Keratinocyte (primary cell): ENCODE measurements at regions not wholly inside any gene's neighbourhood (a gene's known extent, or its start where the extent isn't known, plus 50 kb on each side); places are given as distances from the start of the nearest gene placed in this dataset.

ENCODE experiments used
- DNase-seq: peaks from one replicate; pipeline ENCODE4 v3.0.0-alpha.2; 2011; ENCODE audit warnings: low read depth, missing footprints, low spot score
- FAIRE-seq: peaks from 2 replicates; lab custom pipeline; 2011; peaks lifted over from hg19 to GRCh38; lab: Jason Lieb, UNC
- H2AFZ ChIP-seq: 2 replicates; pipeline ENCODE4 v1.6.0; 2012; ENCODE audit warnings: low read length, control low read depth, inconsistent platforms; ENCODE audit not compliant: control insufficient read depth
- H3K27ac ChIP-seq: 2 replicates; pipeline ENCODE4 v1.5.1; 2011; ENCODE audit warnings: low read length; ENCODE audit not compliant: control insufficient read depth, insufficient read depth
- H3K27me3 ChIP-seq: 3 replicates; pipeline ENCODE4 v1.6.0; 2011; ENCODE audit warnings: low read length; ENCODE audit not compliant: control insufficient read depth, insufficient read depth; ENCODE audit errors: extremely low read depth
- H3K36me3 ChIP-seq, 2 experiments: 2 replicates in 1 of 2; 3 replicates in 1 of 2; pipeline ENCODE4 v1.5.1; 2011; ENCODE audit warnings: low read length in 2 of 2, mild to moderate bottlenecking in 1 of 2; ENCODE audit not compliant: control insufficient read depth in 2 of 2, insufficient read depth in 2 of 2; ENCODE audit errors: extremely low read depth in 1 of 2
- H3K4me1 ChIP-seq: 3 replicates; pipeline ENCODE4 v1.5.1; 2011; ENCODE audit warnings: low read length; ENCODE audit not compliant: control insufficient read depth, insufficient read depth; ENCODE audit errors: extremely low read depth
- H3K4me2 ChIP-seq: 3 replicates; pipeline ENCODE4 v1.6.0; 2011; ENCODE audit warnings: low read depth, low read length; ENCODE audit not compliant: control insufficient read depth, insufficient read depth; ENCODE audit errors: extremely low read depth
- H3K4me3 ChIP-seq, 3 experiments: fragments of 200-600 bp in 1 of 3; sonication (generic) in 1 of 3; 2 replicates in 2 of 3; 3 replicates in 1 of 3; pipeline ENCODE4 v1.5.1; 2011 to 2016; ENCODE audit warnings: low read length in 3 of 3, mild to moderate bottlenecking in 3 of 3, control low read depth in 2 of 3, inconsistent platforms in 1 of 3, low read depth in 1 of 3, mixed read lengths in 1 of 3, mixed run types in 1 of 3, moderate library complexity in 1 of 3; ENCODE audit not compliant: control insufficient read depth in 2 of 3, insufficient read depth in 2 of 3; ENCODE audit errors: extremely low read depth in 1 of 3
- H3K79me2 ChIP-seq: 2 replicates; pipeline ENCODE4 v1.6.0; 2012; ENCODE audit warnings: low read length; ENCODE audit not compliant: control insufficient read depth, insufficient read depth
- H3K9ac ChIP-seq: 3 replicates; pipeline ENCODE4 v1.6.0; 2011; ENCODE audit warnings: low read length; ENCODE audit not compliant: control insufficient read depth, insufficient read depth; ENCODE audit errors: extremely low read depth
- H3K9me1 ChIP-seq: 3 replicates; pipeline ENCODE4 v1.6.0; 2011; ENCODE audit warnings: low read length; ENCODE audit not compliant: control insufficient read depth, insufficient read depth; ENCODE audit errors: extremely low read depth
- H3K9me3 ChIP-seq: 2 replicates; pipeline ENCODE4 v1.5.1; 2012; ENCODE audit warnings: low read depth, low read length; ENCODE audit not compliant: control insufficient read depth
- H4K20me1 ChIP-seq: 3 replicates; pipeline ENCODE4 v1.6.0; 2011; ENCODE audit warnings: low read length; ENCODE audit not compliant: control insufficient read depth, insufficient read depth; ENCODE audit errors: extremely low read depth
- EZH2 ChIP-seq: IDR thresholded peaks from one replicate; pipeline ENCODE4 v1.6.1; 2012; ENCODE audit warnings: inconsistent platforms, mild to moderate bottlenecking, low read length, moderate library complexity
- dilution Hi-C: fragments of 300-500 bp; cut with MboI; formaldehyde crosslinking; loops from one replicate; pipeline ENCODE4 v1.7.0; 2020; ENCODE audit warnings: low sequenced_read_pairs; ENCODE audit not compliant: extremely low pct_ligation_motif_present
- TF ChIP-seq, protein P1 (sequence below), 3 experiments: IDR thresholded peaks in 1 of 3; conservative IDR thresholded peaks in 1 of 3; optimal IDR thresholded peaks in 1 of 3; 2 replicates in 2 of 3; 3 replicates in 1 of 3; pipeline versions ENCODE3 to v1.5.1; 2011; ENCODE audit warnings: low read length in 3 of 3, mild to moderate bottlenecking in 3 of 3, moderate library complexity in 2 of 3, control low read depth in 1 of 3, inconsistent platforms in 1 of 3; ENCODE audit not compliant: insufficient read depth in 2 of 3; ENCODE audit errors: extremely low read depth in 1 of 3

DNA sequence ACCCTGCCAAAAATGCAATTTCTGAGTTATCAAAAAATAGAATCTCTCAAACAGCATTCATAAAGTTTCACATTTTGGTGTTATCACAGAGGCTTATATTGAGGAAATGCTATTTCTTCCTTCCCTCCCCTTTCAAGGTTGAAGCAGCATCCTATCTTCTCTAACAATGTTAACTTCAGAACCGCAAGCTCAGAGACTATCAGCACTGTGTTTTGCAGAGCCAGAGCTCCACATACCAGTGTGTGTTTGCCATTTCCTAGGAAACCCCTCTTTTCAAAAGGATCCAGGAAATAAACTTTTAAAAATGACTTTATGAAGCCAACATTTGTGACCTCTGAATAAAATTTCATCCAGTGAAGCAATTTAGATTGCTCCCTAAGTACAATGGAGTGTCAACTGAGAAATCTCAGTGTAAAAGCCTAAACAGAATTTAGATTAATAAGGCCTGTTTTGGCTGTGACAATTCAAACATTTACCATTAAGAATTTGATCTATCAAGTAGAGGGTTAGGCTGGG lies 332.6 kb downstream of the NOVA1 start:
- dilution Hi-C loops, result no loop called here
- no peaks in the 10 kb centered on the region for H3K79me2 ChIP-seq
- no peak overlapping the region for H2AFZ ChIP-seq
- H3K4me1 ChIP-seq, result no peaks in the 10 kb centered on the region
- no peaks in the 10 kb centered on the region for H4K20me1 ChIP-seq
- no peaks in the 10 kb centered on the region for H3K36me3 ChIP-seq
- no peak for FAIRE-seq
- TF ChIP-seq EZH2, result no peak
- TF ChIP-seq, protein P1, sequence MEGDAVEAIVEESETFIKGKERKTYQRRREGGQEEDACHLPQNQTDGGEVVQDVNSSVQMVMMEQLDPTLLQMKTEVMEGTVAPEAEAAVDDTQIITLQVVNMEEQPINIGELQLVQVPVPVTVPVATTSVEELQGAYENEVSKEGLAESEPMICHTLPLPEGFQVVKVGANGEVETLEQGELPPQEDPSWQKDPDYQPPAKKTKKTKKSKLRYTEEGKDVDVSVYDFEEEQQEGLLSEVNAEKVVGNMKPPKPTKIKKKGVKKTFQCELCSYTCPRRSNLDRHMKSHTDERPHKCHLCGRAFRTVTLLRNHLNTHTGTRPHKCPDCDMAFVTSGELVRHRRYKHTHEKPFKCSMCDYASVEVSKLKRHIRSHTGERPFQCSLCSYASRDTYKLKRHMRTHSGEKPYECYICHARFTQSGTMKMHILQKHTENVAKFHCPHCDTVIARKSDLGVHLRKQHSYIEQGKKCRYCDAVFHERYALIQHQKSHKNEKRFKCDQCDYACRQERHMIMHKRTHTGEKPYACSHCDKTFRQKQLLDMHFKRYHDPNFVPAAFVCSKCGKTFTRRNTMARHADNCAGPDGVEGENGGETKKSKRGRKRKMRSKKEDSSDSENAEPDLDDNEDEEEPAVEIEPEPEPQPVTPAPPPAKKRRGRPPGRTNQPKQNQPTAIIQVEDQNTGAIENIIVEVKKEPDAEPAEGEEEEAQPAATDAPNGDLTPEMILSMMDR (optimal IDR thresholded peaks at IDR 0.05 in 1 of 3, IDR thresholded peaks at IDR 0.05 in 1 of 3, conservative IDR thresholded peaks at IDR 0.05 in 1 of 3; ENCODE audit: extremely low read depth in 1 of 3, insufficient read depth in 2 of 3, low read length in 3 of 3), result no peak
- no peaks in the 10 kb centered on the region for H3K27me3 ChIP-seq
- no peak for DNase-seq
- H3K9ac ChIP-seq, result no peak overlapping the region
- H3K27ac ChIP-seq, result no peak overlapping the region
- H3K9me1 ChIP-seq, result no peaks in the 10 kb centered on the region
- no peak overlapping the region for H3K4me3 ChIP-seq
- no peak overlapping the region for H3K4me2 ChIP-seq
- H3K9me3 ChIP-seq, result no peaks in the 10 kb centered on the region

DNA sequence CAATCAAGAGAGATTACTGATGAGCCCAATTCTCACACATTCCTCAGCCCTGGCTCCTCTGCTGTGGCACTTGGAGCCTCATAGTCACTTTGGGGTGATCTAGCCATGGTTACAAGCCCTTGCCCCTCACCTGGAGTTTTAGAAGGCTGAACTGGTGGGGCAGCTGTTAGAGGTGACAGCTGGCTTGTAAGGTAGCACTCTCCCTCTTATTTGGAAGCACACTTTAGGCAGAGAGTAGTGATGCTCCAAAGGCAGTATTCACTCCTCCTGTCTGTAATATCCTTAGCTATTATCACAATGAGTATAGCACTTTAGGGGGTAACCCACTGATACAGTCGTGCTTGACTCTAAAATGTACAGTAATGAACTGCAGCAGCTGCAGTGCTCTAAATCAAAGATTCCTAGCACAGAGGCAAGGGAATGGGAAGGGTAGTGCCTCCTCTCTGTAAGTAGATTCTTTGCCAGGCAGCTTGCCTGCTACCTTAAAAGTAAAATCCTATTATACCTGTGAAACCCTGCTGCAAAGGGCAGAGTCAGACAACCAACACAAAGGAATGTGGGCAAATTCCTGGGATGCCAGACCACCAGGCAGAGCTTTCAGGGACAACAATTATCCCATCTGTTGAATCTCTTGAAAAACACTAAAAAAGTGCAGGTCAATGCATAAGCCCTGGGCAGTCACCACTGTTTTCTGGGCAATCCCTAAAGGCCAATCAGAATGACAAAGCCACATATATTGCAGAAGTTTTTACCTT lies 336.3 kb downstream of the NOVA1 start:
- Histone ChIP-seq H3K9ac (no peak overlapping the region), H3K79me2 (no peaks in the 10 kb centered on the region), H3K27me3 (no peaks in the 10 kb centered on the region), H3K4me1 (no peaks in the 10 kb centered on the region), H3K27ac (no peak overlapping the region), H3K36me3 (no peaks in the 10 kb centered on the region), H3K9me1 (no peaks in the 10 kb centered on the region), H4K20me1 (no peaks in the 10 kb centered on the region), H2AFZ (no peak overlapping the region), H3K4me3 (no peak overlapping the region), H3K9me3 (no peaks in the 10 kb centered on the region), H3K4me2 (no peak overlapping the region)
- no peak for TF ChIP-seq EZH2
- TF ChIP-seq, protein P1 (optimal IDR thresholded peaks at IDR 0.05 in 1 of 3, IDR thresholded peaks at IDR 0.05 in 1 of 3, conservative IDR thresholded peaks at IDR 0.05 in 1 of 3; ENCODE audit: extremely low read depth in 1 of 3, insufficient read depth in 2 of 3, low read length in 3 of 3), result no peak
- FAIRE-seq, result no peak
- dilution Hi-C loops, result no loop called here
- DNase-seq, result no peak
